GM12892 (cell line): ENCODE measurements at regions not wholly inside any gene's neighbourhood (a gene's known extent, or its start where the extent isn't known, plus 50 kb on each side); places are given as distances from the start of the nearest gene placed in this dataset.

Experiments
- POLR2A ChIP-seq: IDR thresholded peaks from 2 replicates; pipeline ENCODE4 v1.6.1; 2011; ENCODE audit warnings: low read depth, low read length, control low read depth
- TAF1 ChIP-seq: IDR thresholded peaks from 2 replicates; pipeline ENCODE4 v1.6.1; 2011; ENCODE audit warnings: low read depth, mild to moderate bottlenecking, control low read depth, low read length, borderline replicate concordance

- no peak for TF ChIP-seq POLR2A
- TF ChIP-seq TAF1: no peak
These were observed 112.1 kb upstream of the SERPINE2 start for GRCh38 chr2:224151161-224151560.
